Left renal pelvis (tissue), 4 donors: ENCODE measurements at regions not wholly inside any gene's neighbourhood (a gene's known extent, or its start where the extent isn't known, plus 50 kb on each side); places are given as distances from the start of the nearest gene placed in this dataset.

Experiments used
- DNase-seq, 4 donors: peaks; one replicate each; pipeline ENCODE4 v3.0.0-alpha.2; 2013; ENCODE audit warnings: low read depth in 4 of 4, low spot score in 3 of 4

DNA sequence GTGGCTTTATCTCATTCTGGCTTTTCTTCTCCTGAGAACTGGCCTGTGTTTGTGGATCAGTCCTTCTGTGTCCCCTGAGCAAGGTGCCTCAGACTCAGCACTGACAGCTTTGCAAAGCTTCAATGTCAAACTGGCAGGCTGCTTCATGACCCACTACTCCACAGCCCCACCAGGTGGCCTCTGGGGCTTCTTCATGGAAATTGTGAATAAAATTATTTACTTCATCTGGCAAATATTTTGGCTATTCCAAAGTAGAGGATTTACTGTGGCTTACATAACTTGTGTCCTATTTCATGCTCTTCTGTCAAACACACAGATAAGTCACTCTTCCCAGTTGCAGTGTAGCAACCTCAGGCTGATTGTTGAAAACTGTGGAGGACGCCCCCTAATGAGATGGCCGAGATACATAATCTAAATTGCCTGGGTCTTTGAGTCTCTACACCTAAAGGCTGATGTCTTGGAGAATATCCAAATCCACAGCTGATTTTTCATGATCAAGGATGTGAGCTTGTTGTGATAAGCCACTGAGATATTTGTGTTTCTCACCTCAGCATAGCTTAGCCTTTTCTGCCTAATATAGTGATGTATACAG is 721.9 kb upstream of the SLC10A2 start:
- no peak for DNase-seq

DNA sequence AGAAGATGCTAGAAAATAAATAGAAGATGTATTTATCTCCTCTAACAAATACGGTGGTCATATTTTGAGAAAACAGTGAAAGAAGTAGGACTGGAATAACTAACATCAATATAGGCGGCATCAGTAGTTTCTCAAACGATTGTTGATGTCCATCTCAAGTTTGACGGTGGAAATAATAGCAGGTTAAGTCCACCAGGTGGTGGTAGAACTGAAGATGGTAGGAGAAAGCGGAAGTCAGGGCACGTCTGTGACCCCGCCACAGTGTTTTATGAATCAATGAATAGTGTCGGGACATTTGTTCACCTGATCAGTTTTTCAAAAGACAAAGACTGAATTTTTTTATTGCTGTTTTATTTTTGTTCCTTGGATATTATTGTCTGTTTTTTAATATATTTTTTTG is 706.4 kb upstream of the SLC10A2 start:
- no peak for DNase-seq

DNA sequence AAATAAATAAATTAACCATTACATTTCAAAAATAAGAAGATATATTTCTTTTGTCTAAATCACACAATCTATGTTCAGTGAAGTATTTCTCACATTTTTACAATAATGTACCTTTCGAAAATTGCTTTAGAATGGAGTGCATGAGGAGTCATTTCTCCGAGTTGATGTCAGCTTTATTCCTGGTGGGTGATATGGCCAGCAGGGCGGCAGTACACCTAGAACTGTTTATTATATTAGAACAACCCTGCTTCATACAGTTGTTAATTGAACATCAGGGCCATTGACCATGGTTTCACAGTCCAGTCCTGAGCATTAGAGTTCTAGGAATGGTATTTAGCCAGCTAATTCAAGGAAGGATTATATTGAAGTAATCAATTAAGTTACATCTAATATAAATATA is 696.3 kb upstream of the SLC10A2 start:
- no peak for DNase-seq

DNA sequence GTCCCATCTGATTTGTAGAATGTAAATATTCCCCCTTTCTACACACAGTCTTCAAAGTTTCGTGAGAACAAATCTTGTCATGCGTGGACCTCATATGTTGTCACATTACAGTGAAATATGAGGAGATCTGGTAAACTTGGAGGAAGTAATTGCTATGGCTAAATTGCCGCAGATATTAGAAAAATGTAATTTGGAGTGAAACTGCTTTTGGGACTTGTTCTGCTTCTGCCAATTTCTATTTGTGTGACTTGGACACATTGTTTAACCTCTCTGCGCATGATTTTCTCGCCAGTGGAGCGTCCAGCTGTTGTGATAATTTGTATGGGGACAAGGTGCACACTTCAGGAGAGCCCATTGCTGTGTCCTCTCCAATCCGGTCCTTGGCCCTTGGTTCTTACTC is 693.1 kb upstream of the SLC10A2 start:
- DNase-seq, result no peak

DNA sequence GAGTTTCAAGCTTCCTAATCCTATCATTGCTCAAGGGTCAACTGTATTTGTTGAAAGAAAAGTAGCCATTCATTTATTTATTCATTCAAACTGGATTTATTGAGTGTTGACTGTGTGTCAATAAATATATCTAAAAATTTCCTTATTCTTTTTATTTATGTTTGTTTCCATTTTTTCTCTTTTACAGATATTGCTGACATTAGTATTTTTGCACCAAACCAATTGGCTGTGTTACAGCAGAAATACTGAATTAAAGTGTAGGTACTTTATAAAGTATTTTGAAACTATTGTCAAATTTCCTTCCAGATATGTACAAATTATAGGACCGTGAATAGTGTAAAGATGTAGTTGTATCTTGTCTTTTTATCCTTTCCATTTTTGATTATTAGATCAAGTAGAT is 692.0 kb upstream of the SLC10A2 start:
- DNase-seq, result no peak

DNA sequence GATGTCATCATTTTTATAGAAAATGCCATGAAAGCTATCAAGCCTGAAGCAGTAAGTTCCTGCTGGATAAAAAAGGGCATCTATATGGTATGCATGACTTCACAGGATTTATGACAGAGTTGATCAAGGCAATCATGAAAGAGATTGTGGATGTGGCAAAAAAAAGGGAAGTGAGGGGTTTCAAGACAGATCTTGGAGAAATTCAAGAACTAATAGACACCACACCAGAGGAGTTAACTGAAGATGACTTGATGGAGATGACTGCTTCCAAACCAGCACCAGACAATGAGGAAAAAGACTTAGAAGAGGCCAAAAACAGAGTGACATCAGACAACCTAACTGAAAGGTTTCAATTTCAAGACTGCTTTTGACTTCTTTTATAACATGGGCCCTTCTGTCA is 691.1 kb upstream of the SLC10A2 start:
- no peak for DNase-seq

DNA sequence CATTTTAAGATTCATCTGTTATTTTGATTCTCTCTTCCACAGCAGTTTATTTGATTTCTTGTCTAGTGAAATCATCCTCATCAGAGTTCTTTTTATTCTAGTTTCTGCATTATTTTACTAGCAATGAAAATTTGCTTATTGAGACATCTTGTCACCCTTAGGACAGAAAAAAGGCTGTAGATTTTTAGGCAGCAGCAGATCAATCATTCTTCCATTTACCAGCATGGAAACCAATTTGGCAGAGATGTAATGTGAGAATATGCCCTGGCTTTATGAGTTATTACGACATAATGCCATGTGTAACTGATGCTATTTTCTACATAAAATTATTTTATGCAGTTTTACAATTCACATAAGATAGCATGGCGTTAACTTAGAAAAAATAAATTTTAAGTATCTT is 688.6 kb upstream of the SLC10A2 start:
- no peak for DNase-seq

DNA sequence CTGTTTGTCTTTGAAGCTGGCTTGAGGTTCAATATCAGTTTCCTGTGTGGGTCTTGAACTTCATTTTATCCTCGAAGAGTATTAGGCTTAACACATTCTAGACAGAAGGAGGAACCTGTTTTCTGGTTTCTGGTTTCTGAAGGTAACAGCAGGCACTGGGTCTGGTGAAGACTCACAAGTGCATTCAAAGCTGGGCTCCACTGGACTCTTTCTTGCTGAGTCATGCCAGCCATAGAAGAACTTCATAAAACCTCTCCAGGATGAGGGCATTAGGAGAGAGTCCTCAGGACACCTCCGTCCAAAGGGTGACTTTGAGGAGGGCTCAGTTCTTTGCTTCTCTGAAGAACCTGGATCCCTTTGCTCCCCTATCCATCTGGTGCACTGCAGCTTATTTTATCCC is 668.6 kb upstream of the SLC10A2 start:
- DNase-seq, result no peak

DNA sequence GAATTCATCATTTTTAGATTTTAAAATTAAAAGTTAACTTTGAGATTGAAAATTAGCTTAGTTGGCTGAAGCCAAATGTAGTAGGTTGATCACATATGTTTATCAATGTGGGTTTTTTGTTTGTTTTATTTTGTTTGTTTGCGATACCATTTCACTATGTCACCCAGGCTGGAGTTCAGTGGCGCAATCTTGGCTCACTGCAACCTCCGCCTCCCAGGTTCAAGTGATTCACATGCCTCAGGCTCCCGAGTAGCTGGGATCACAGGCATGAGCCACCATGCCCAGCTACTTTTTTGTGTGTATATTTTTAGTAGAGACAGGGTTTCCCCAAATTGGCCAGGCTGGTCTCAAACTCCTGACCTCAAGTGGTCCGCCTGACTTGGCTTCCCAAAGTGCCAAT is 665.7 kb upstream of the SLC10A2 start:
- no peak for DNase-seq

DNA sequence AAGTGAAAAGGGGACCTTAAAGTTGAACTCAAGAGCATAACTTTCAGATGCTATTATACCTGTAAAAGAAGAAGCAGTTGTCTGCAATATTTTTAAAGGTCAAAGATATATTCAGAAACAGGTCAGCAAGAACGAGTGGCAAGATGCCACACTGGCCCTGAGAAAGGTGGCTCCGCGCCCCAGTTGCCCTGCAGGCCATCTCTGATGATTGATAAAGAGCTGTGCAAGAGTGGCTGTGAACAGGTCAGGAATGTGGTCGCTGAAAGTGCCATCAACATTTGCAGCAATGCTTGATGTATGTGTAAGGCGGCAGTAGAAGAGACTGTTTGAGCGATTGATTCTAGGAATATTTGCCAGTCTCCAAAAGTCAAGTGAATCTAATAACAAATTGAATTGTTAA is 664.2 kb upstream of the SLC10A2 start:
- no peak for DNase-seq

DNA sequence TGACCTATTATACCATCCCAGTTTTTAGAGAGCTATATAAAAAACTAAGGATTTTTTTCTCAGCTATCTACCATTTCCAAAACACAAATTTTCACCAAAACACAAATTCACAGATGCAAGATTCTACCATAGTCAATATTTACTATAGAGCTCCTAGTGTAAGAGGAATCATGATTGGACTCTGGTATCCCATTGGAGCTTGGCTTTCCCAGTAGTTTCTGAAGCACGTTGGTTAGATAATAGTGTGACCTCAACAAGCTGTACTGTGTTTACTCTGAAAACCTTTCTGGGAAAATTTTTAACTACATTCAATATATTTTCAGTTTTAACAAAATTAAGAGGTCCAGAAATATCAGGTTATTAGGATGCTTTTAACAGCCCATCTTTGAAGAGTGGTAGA is 660.6 kb upstream of the SLC10A2 start:
- no peak for DNase-seq

DNA sequence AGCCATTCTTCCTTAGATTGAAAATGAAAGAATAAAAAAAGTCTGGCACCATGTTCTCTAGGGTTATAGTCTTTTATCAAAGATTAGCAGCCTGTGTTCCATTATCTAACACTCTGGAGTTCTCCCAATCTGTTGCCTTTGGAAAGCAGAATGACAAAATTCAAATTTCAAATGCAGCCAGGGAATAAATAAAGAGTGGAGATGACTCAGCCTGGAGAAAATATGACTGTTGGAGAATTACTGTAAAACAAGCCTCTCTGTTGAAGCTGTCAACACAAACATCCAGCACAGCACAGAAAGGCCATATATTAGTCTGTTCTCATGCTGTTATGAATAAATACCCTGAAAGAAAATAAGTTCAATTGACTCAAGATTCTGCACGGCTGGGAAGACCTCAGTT is 650.5 kb upstream of the SLC10A2 start:
- no peak for DNase-seq

DNA sequence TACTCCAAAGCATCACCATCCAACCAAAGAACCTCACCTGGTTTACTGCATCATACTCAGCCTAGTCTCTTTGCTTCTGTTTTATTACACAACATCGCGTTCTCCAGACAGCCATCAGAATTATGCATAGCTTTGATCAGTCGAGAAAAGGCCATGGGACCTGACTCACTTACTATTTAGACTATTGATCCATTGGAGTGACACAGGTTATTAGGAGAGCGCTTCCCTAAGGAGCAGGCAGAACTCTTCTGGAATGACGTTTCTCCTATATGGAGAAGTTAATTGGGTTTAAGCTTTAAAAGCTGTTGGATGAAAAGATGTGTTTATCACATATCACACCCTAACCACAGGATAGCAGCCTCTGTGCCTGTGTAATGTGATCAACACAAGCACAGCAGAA is 649.1 kb upstream of the SLC10A2 start:
- DNase-seq, result no peak

DNA sequence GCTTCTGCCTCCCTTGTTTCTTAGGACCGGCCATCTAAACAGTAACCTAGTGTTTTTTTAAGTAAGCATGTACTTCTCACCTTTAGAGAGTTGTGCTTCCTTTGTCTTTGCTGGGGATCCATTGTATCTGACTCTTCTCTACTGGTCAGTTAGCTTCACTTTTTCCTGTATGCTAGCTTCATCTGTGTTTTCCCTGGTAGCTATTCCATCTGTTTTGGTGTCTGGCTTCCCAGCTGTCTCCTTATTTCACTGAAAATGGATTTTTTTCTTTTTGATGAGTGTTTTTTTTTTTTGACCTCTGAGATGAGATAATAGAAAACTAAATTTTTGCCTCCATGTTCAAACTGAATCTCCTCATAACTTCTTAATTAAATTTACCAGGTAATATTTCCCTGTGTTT is 637.0 kb upstream of the SLC10A2 start:
- no peak for DNase-seq

DNA sequence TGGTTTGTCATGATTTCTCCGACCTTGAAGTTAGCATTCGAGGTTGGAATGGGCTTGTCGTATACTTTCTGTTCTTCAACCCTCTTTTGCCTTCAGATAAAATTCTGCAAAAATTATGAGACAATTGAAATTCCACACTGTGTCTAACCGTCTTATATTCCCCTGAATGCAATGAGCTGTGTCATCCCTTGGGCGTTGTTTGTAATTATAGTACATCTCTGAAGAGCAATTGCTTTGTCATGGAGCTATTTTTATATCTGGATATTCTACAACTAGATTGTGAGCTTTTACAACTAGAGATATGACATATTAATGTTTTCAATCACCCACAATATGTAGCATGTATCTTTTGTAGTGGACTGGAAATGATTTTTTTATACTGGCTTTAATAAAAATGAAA is 631.8 kb upstream of the SLC10A2 start:
- DNase-seq, result no peak

DNA sequence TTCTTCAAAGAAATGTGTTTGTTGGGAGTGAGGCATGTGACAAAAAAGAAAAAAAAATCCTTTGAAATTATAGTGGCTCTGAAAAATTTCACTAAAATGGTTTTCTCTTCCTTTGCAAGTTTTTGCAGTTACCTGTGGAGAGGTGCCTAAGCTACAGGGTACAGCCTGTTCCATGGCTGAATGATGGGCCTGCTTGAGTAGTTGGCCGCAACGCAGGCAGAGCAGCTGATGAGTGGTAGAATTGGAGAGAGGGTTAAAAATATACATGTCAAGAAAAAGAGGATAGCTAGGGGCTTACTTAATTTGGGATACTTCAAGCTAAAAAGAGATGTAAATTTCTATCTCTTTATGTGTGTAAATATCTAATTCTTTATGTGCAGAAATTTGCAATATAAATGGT is 629.1 kb upstream of the SLC10A2 start:
- DNase-seq, result no peak

DNA sequence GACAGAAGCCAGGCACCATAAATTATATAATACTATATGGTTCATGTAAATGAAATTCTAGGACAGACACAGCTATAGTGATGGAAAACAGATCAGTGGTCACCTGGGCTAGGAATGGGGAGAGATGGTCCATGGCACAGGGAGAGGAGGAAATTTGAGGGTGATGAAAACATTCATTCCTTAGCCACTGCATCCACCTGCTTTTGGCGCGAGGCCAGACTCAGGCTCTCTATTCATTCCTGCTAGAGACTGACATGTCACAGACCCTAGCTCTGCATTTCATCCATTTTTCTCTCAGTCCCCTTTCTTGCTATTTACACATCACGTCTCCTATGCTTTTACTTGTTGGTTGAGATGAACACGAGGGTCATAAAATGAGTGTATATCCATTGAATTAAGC is 628.3 kb upstream of the SLC10A2 start:
- DNase-seq, result no peak

DNA sequence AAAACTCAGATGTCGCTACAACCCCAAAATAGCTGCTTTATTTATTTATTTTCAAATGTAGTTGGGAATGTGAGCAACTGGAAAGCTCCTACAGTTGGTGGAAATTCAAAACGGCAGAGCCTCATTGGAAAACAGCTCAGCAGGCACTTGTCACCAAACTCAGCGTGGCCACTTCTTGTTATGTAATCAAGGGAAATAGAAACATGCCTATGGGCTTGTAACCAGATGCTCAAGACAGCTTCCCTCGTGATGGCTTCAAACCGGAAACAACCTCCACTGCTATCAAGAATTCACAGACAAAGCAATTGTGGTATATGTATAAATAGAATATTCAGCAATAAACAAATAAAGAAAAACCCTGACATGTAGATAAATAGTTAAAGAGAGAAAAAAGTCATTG is 627.8 kb upstream of the SLC10A2 start:
- DNase-seq, result no peak

DNA sequence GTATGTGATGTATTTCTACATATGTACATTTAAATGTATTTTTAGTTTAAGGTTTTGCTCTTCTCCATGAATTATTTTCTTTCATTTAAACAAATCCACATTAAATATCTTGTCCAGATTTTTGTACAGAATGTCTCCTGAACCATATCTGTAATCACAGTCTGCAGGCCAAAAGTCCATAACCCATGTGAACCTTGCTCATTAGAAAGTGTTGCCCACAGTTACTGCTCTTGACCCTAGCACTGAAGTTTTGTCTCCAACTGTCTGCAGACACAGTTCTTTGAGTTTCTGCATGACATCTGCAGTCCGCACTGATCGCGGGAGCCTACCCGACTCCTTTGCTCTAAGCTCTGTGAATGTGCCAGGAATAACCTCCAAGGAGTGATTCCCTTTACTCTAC is 626.2 kb upstream of the SLC10A2 start:
- no peak for DNase-seq

DNA sequence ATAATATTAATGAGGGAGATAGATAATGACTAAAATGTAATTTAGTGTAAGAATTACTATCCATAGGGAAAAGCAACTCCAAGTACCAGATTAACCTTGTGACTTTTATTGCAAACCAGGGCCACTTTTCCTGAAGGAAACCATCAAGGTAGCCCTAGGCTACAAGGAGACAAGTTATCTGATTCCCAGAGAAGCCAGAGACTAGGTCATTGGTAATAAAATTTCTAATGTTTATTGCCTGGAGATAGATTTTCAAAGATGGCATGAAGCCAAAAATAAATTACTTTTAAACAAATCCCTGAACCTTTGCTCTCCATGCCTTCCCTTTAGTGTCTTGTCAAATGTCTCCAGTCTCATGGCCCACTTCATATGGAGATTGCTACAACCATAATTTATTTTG is 610.1 kb upstream of the SLC10A2 start:
- no peak for DNase-seq

DNA sequence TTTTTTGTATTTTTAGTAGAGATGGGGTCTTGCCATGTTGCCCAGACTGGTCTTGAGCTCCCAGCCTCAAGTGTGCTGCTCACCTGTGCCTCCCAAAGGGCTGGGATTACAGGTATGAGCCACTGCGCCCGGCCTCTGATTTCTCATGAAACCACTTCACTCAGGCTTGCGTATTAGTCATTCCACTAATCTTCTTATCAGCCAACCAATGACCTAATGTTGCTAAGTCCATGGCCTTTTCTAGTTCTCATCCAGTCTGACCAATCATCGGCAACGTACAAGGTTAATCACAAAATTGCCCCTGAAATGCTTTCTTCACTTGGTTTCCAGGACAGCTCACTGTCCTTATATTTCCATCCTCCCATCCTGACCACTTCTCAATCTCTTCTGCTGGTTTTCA is 605.3 kb upstream of the SLC10A2 start:
- no peak for DNase-seq

DNA sequence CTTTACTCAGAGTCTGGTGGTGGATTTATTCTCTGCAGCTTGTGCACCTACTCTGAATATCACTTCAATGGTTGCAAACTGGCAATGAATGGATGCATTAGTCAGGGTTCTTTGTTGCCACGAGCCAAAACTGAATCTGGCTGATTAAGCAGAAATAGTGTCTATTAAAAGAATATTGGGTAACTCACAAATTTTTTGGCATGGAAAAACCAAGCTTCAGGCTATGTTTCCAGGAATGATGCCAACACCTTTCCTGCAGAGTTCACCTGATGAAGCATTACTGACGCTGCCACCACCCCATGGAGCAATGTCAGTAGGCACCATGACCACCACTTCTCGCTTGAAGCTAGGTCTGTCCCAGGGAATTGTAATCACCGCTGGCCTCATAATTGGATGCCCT is 597.8 kb upstream of the SLC10A2 start:
- DNase-seq, result no peak

DNA sequence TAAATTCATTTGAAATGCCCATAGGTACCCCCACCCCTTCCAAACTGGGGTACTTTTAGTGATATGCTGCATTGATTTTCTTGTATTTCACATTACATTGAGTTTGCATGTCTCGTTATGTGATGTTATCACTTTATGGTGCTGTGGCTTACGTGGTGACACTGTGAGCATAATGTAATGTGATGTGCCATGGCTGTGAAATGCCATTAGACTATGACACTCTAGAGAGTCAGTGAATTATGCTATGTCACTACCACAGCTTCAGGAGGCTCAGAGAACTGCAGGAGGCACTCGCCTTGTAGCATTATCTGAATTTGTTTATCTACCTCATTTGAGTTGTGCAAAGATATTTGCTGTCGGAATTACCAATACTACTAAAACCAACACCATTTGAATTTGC is 590.1 kb upstream of the SLC10A2 start:
- no peak for DNase-seq

DNA sequence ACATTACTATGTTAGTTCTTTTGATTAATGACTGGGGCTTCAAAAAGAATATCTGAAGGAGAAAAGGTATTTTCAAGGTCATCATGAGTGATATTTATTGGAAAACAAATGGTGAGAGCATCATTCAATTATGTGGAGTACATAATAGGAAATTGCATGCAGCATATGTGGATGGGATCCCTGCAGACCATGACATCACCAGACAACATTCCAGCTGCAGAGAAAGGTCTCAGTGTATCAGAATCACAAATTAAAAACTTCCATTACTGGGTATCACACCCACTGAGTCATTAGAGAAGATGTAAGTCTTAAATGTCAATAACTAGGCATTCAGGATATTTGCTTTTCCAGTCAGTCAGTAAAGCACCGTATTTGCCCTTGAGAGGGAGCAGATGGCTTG is 574.4 kb upstream of the SLC10A2 start:
- no peak for DNase-seq
